ENCODE measurements at regions not wholly inside any gene's neighbourhood (a gene's known extent, or its start where the extent isn't known, plus 50 kb on each side); places are given as distances from the start of the nearest gene placed in this dataset.

DNA sequence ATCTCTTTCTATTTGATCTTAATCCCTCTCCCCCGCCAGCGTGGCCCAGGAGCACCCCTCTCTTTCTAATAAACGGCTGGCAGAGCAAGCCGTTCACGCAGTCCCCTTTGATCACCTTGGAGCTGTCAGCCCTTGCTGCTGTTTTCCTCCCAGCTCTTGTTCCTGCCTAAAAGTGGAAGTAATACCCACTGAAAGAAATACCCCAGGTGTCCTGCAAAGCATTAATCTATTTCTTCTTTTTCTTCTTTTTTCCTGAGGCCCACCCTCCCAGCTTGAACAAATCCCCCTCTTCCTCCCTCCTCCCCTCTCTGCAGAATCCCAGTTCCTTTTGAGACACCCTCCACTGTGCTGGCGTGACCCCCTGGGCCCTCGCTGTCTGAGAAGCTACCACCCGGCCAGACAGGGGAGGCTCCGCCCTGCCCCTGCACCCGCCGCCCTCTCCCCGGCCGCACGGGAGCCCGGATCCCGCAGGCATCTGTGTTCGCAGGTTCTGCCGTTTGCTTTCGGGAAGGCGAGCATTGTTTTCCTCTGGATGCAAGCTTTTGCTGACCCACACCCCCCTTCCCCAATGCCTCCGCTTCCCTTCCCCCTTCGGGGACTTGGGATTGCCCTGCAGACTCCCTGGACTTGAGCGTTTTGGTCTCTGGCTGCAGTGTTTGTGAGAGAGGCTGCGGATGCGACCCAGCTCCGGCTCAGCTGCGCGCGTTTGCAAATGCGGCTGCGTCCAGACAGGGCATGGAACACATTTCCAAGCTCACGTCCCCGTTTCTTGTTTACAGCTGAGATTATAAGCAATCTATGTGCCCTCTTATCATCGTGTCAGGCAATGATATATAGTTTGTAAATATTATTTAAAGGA, 631.5 kb downstream of the NYAP2 start (continued):
- TF ChIP-seq ZBTB25 (CRISPR knock-in tag; IDR thresholded peaks at IDR 0.05): no peak
- peak; percentile 94; the same call in 1 of the 2 replicates for TF ChIP-seq ZBTB20 (CRISPR knock-in tag; IDR thresholded peaks at IDR 0.05; ENCODE audit: borderline replicate concordance, low read depth)
- TF ChIP-seq ZFP36L1 (CRISPR knock-in tag; IDR thresholded peaks at IDR 0.05): no peak
- TF ChIP-seq ZBTB38 (CRISPR knock-in tag; IDR thresholded peaks at IDR 0.05): peak; percentile 88
- TF ChIP-seq GABPB1 (CRISPR knock-in tag; IDR thresholded peaks at IDR 0.05): peak; percentile 77
- no peak for TF ChIP-seq FLYWCH1 (CRISPR knock-in tag; IDR thresholded peaks at IDR 0.05)
- TF ChIP-seq TBL1XR1 (IDR thresholded peaks at IDR 0.05; ENCODE audit: borderline replicate concordance, low read length, partially characterized antibody): peak; percentile 78
- TF ChIP-seq ATF7-NPFF (CRISPR knock-in tag; IDR thresholded peaks at IDR 0.05; ENCODE audit: low read depth): 0 out of 2 replicates have a peak, but pooled peaks have one; percentile 42
- no peak for TF ChIP-seq DNMT1 (CRISPR knock-in tag; IDR thresholded peaks at IDR 0.05)
- no peak; the same call in 1 of the 2 replicates for TF ChIP-seq NCOR1 (IDR thresholded peaks at IDR 0.05; ENCODE audit: borderline replicate concordance, low read length)
- 0 out of 2 replicates have a peak, but pooled peaks have one; percentile 27 for TF ChIP-seq FOXA1 (IDR thresholded peaks at IDR 0.05)
- peak; percentile 67 for TF ChIP-seq FOXA1 (CRISPR knock-in tag; IDR thresholded peaks at IDR 0.05)
- TF ChIP-seq, protein P1, sequence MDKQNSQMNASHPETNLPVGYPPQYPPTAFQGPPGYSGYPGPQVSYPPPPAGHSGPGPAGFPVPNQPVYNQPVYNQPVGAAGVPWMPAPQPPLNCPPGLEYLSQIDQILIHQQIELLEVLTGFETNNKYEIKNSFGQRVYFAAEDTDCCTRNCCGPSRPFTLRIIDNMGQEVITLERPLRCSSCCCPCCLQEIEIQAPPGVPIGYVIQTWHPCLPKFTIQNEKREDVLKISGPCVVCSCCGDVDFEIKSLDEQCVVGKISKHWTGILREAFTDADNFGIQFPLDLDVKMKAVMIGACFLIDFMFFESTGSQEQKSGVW (CRISPR knock-in tag; IDR thresholded peaks at IDR 0.05; ENCODE audit: borderline replicate concordance): no peak
- no peak for TF ChIP-seq ZNF850 (CRISPR knock-in tag; conservative IDR thresholded peaks at IDR 0.05)
- TF ChIP-seq ZFP82 (CRISPR knock-in tag; IDR thresholded peaks at IDR 0.05; ENCODE audit: borderline replicate concordance): no peak
- TF ChIP-seq AGO2 (optimal IDR thresholded peaks at IDR 0.05; ENCODE audit: low read depth, low read length): peak; percentile 91
- peak; percentile 96 for TF ChIP-seq ZNF280B (CRISPR knock-in tag; IDR thresholded peaks at IDR 0.05; ENCODE audit: borderline replicate concordance)
- peak; percentile 85; the same call in 1 of the 2 replicates for TF ChIP-seq TAF1 (CRISPR knock-in tag; IDR thresholded peaks at IDR 0.05)
- TF ChIP-seq ZNF256 (CRISPR knock-in tag; conservative IDR thresholded peaks at IDR 0.05): 0 out of 2 replicates have a peak, but pooled peaks have one; percentile 57
- TF ChIP-seq, protein P2, sequence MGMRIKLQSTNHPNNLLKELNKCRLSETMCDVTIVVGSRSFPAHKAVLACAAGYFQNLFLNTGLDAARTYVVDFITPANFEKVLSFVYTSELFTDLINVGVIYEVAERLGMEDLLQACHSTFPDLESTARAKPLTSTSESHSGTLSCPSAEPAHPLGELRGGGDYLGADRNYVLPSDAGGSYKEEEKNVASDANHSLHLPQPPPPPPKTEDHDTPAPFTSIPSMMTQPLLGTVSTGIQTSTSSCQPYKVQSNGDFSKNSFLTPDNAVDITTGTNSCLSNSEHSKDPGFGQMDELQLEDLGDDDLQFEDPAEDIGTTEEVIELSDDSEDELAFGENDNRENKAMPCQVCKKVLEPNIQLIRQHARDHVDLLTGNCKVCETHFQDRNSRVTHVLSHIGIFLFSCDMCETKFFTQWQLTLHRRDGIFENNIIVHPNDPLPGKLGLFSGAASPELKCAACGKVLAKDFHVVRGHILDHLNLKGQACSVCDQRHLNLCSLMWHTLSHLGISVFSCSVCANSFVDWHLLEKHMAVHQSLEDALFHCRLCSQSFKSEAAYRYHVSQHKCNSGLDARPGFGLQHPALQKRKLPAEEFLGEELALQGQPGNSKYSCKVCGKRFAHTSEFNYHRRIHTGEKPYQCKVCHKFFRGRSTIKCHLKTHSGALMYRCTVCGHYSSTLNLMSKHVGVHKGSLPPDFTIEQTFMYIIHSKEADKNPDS (CRISPR knock-in tag; IDR thresholded peaks at IDR 0.05): no peak
- TF ChIP-seq PCBP2 (optimal IDR thresholded peaks at IDR 0.05; ENCODE audit: low read depth, low read length, poor library complexity, severe bottlenecking): no peak
- TF ChIP-seq ZNF891 (CRISPR knock-in tag; IDR thresholded peaks at IDR 0.05): peak; percentile 83
- no peak for TF ChIP-seq SCMH1 (CRISPR knock-in tag; IDR thresholded peaks at IDR 0.05; ENCODE audit: borderline replicate concordance)
- TF ChIP-seq PPARG (CRISPR knock-in tag; conservative IDR thresholded peaks at IDR 0.05): 0 out of 2 replicates have a peak, but pooled peaks have one; percentile 23
